Trophoblast cell (in vitro differentiated cells and primary cell): ENCODE measurements at regions not wholly inside any gene's neighbourhood (a gene's known extent, or its start where the extent isn't known, plus 50 kb on each side); places are given as distances from the start of the nearest gene placed in this dataset.
A peak's percentile ranks its signal among the peaks of the same experiment; 100 is the strongest.

Source experiments
- DNase-seq, 2 donors: peaks; one replicate each; pipeline ENCODE4 v3.0.0-alpha.2; 2016
- H2AFZ ChIP-seq: 2 replicates; pipeline ENCODE4 v1.6.1; 2013; ENCODE audit warnings: low read length, moderate library complexity, mild to moderate bottlenecking; ENCODE audit not compliant: insufficient read depth, poor library complexity
- H2AK5ac ChIP-seq: 2 replicates; pipeline ENCODE4 v1.6.1; 2013; ENCODE audit warnings: mild to moderate bottlenecking, low read length
- H2BK120ac ChIP-seq: 2 replicates; pipeline ENCODE4 v1.6.1; 2013; ENCODE audit warnings: low read length, mild to moderate bottlenecking, moderate library complexity; ENCODE audit not compliant: insufficient read depth, poor library complexity
- H2BK12ac ChIP-seq: 2 replicates; pipeline ENCODE4 v1.6.1; 2013; ENCODE audit warnings: mild to moderate bottlenecking, low read length, moderate library complexity
- H2BK5ac ChIP-seq: 2 replicates; pipeline ENCODE4 v1.6.1; 2013; ENCODE audit warnings: low read length, low read depth, moderate library complexity, mild to moderate bottlenecking; ENCODE audit not compliant: poor library complexity
- H3K14ac ChIP-seq: 2 replicates; pipeline ENCODE4 v1.6.1; 2013; ENCODE audit warnings: mild to moderate bottlenecking, low read length
- H3K18ac ChIP-seq: 2 replicates; pipeline ENCODE4 v1.6.1; 2013; ENCODE audit warnings: mild to moderate bottlenecking, low read length
- H3K23ac ChIP-seq: 2 replicates; pipeline ENCODE4 v1.6.1; 2013; ENCODE audit warnings: low read length
- H3K27ac ChIP-seq: 2 replicates; pipeline ENCODE4 v1.5.1; 2013; ENCODE audit warnings: low read depth, mild to moderate bottlenecking, inconsistent platforms, low read length, moderate library complexity
- H3K27me3 ChIP-seq: 2 replicates; pipeline ENCODE4 v1.6.1; 2013; ENCODE audit warnings: inconsistent platforms, mild to moderate bottlenecking, low read length, moderate library complexity; ENCODE audit not compliant: insufficient read depth
- H3K36me3 ChIP-seq, 2 experiments: 1 replicate in 1 of 2; 2 replicates in 1 of 2; pipeline ENCODE4 v1.6.1; 2013; ENCODE audit warnings: low read length in 2 of 2, mild to moderate bottlenecking in 2 of 2, moderate library complexity in 1 of 2; ENCODE audit not compliant: insufficient read depth in 2 of 2, control insufficient read depth in 1 of 2
- H3K4ac ChIP-seq: 2 replicates; pipeline ENCODE4 v1.6.1; 2013; ENCODE audit warnings: low read depth, mild to moderate bottlenecking, low read length, moderate library complexity
- H3K4me1 ChIP-seq, 2 experiments: 1 replicate in 1 of 2; 2 replicates in 1 of 2; pipeline ENCODE4 v1.6.1; 2013; ENCODE audit warnings: low read length in 2 of 2, mild to moderate bottlenecking in 2 of 2, moderate library complexity in 1 of 2; ENCODE audit not compliant: insufficient read depth in 2 of 2, control insufficient read depth in 1 of 2
- H3K4me2 ChIP-seq: 2 replicates; pipeline ENCODE4 v1.6.1; 2013; ENCODE audit warnings: inconsistent platforms, mild to moderate bottlenecking, low read length, moderate library complexity
- H3K4me3 ChIP-seq: 2 replicates; pipeline ENCODE4 v1.5.1; 2013; ENCODE audit warnings: mild to moderate bottlenecking, low read depth, low read length, inconsistent platforms
- H3K79me1 ChIP-seq: one replicate; pipeline ENCODE4 v1.6.1; 2013; ENCODE audit warnings: low read length
- H3K79me2 ChIP-seq: 2 replicates; pipeline ENCODE4 v1.6.1; 2013; ENCODE audit warnings: low read length, mild to moderate bottlenecking; ENCODE audit not compliant: control insufficient read depth, insufficient read depth, poor library complexity
- H3K9ac ChIP-seq: 2 replicates; pipeline ENCODE4 v1.6.1; 2013; ENCODE audit warnings: mild to moderate bottlenecking, low read length
- H3K9me3 ChIP-seq: 2 replicates; pipeline ENCODE4 v1.6.1; 2013; ENCODE audit warnings: low read depth, mild to moderate bottlenecking, control low read depth, inconsistent platforms, low read length; ENCODE audit not compliant: insufficient read depth
- H4K12ac ChIP-seq: 2 replicates; pipeline ENCODE4 v1.6.1; 2013; ENCODE audit warnings: low read depth, mild to moderate bottlenecking, low read length, moderate library complexity
- H4K8ac ChIP-seq: 2 replicates; pipeline ENCODE4 v1.6.1; 2013; ENCODE audit warnings: low read depth, mild to moderate bottlenecking, low read length, moderate library complexity
- H4K91ac ChIP-seq: one replicate; pipeline ENCODE4 v1.6.1; 2013; ENCODE audit warnings: low read depth, mild to moderate bottlenecking, low read length, moderate library complexity
- WGBS: extraction: QIAGEN DNeasy Blood & Tissue Kit; methylation state at CpG from one replicate; pipeline ENCODE4 v1.1.7; 2013; ENCODE audit warnings: missing lambda C conversion rate; ENCODE audit not compliant: insufficient read length, insufficient coverage; ENCODE audit errors: extremely low coverage; 5-methylcytosine and 5-hydroxymethylcytosine counted together

- no peak for DNase-seq
- no peak overlapping the region for H3K9ac ChIP-seq
- no peaks in the 10 kb centered on the region for H3K79me1 ChIP-seq
- H4K12ac ChIP-seq: no peak overlapping the region
- no peak overlapping the region for H2AK5ac ChIP-seq
- peaks cover 2% of the 10 kb centered on the region for H3K9me3 ChIP-seq
- H2BK120ac ChIP-seq: no peak overlapping the region
- H3K4ac ChIP-seq: no peak overlapping the region
- no peak overlapping the region for H3K4me3 ChIP-seq
- no peaks in the 10 kb centered on the region for H3K36me3 ChIP-seq
- no peak overlapping the region for H4K91ac ChIP-seq
- no peak overlapping the region for H3K27ac ChIP-seq
- no peaks in the 10 kb centered on the region for H3K79me2 ChIP-seq
- H3K4me2 ChIP-seq: no peak overlapping the region
- no peak overlapping the region for H2BK12ac ChIP-seq
- no CpG with 5 or more reads among the region's 8 CpGs for WGBS
- H3K4me1 ChIP-seq: no peaks in the 10 kb centered on the region
- no peak overlapping the region for H2AFZ ChIP-seq
- H4K8ac ChIP-seq: no peak overlapping the region
- no peak overlapping the region for H3K14ac ChIP-seq
- H2BK5ac ChIP-seq: no peak overlapping the region
- peaks cover 2% of the 10 kb centered on the region for H3K27me3 ChIP-seq
- H3K18ac ChIP-seq: no peak overlapping the region
- no peak overlapping the region for H3K23ac ChIP-seq
Measured at GRCh38 chr3:43921056-43921648, 230.4 kb downstream of the ABHD5 start.

GRCh38 chr3:43922374-43922773, 231.6 kb downstream of the ABHD5 start:
- no peak overlapping the region for H4K91ac ChIP-seq
- no peaks in the 10 kb centered on the region for H3K4me1 ChIP-seq
- no peaks in the 10 kb centered on the region for H3K36me3 ChIP-seq
- H2BK12ac ChIP-seq: no peak overlapping the region
- H3K18ac ChIP-seq: no peak overlapping the region
- H2AK5ac ChIP-seq: no peak overlapping the region
- H2BK5ac ChIP-seq: no peak overlapping the region
- H3K27me3 ChIP-seq: peaks cover 2% of the 10 kb centered on the region
- no peak overlapping the region for H3K23ac ChIP-seq
- H2AFZ ChIP-seq: no peak overlapping the region
- H4K8ac ChIP-seq: no peak overlapping the region
- WGBS: no CpG with 5 or more reads among the region's 3 CpGs
- no peak overlapping the region for H3K27ac ChIP-seq
- H3K79me1 ChIP-seq: no peaks in the 10 kb centered on the region
- H4K12ac ChIP-seq: no peak overlapping the region
- H3K9ac ChIP-seq: no peak overlapping the region
- H3K14ac ChIP-seq: no peak overlapping the region
- no peaks in the 10 kb centered on the region for H3K79me2 ChIP-seq
- peaks cover 1% of the 10 kb centered on the region for H3K9me3 ChIP-seq
- H3K4ac ChIP-seq: no peak overlapping the region
- H3K4me2 ChIP-seq: no peak overlapping the region
- H2BK120ac ChIP-seq: no peak overlapping the region
- DNase-seq: no peak
- H3K4me3 ChIP-seq: no peak overlapping the region

- peaks cover 2% of the 10 kb centered on the region for H3K27me3 ChIP-seq
Measured at GRCh38 chr3:43923104-43923882, 232.6 kb downstream of the ABHD5 start.

GRCh38 chr3:43926055-43926454, 235.3 kb downstream of the ABHD5 start:
- WGBS: no CpG with 5 or more reads among the region's 5 CpGs
- Histone ChIP-seq H3K79me1 (no peaks in the 10 kb centered on the region), H4K12ac (no peak overlapping the region), H2AFZ (no peak overlapping the region), H3K4me3 (no peak overlapping the region), H3K9ac (no peak overlapping the region), H3K23ac (no peak overlapping the region), H4K8ac (no peak overlapping the region), H3K9me3 (no peaks in the 10 kb centered on the region), H3K4me2 (no peak overlapping the region), H2BK12ac (no peak overlapping the region), H2BK5ac (no peak overlapping the region), H3K27me3 (peaks cover 2% of the 10 kb centered on the region), H3K14ac (no peak overlapping the region), H3K27ac (no peak overlapping the region), H2BK120ac (no peak overlapping the region), H3K36me3 (no peaks in the 10 kb centered on the region), H3K79me2 (no peaks in the 10 kb centered on the region), H3K4me1 (no peaks in the 10 kb centered on the region), H3K18ac (no peak overlapping the region), H3K4ac (no peak overlapping the region), H4K91ac (no peak overlapping the region), H2AK5ac (no peak overlapping the region)
- DNase-seq: no peak

More at GRCh38 chr3:43923104-43923882, 232.6 kb downstream of the ABHD5 start:
- H3K23ac ChIP-seq: no peak overlapping the region
- H3K9me3 ChIP-seq: no peaks in the 10 kb centered on the region
- H4K8ac ChIP-seq: no peak overlapping the region
- H2BK5ac ChIP-seq: no peak overlapping the region
- H2BK12ac ChIP-seq: no peak overlapping the region
- H3K79me1 ChIP-seq: no peaks in the 10 kb centered on the region
- WGBS: no CpG with 5 or more reads among the region's 13 CpGs
- no peaks in the 10 kb centered on the region for H3K79me2 ChIP-seq
- no peak overlapping the region for H3K4ac ChIP-seq
- no peak overlapping the region for H3K27ac ChIP-seq
- no peak overlapping the region for H4K91ac ChIP-seq
- no peak overlapping the region for H3K4me2 ChIP-seq
- H2AK5ac ChIP-seq: no peak overlapping the region
- no peak overlapping the region for H2BK120ac ChIP-seq
- peak overlapping the region; percentile 22 for H3K4me3 ChIP-seq
- no peak for DNase-seq
- no peak overlapping the region for H4K12ac ChIP-seq
- H3K36me3 ChIP-seq: no peaks in the 10 kb centered on the region
- no peak overlapping the region for H3K18ac ChIP-seq
- H3K4me1 ChIP-seq: no peaks in the 10 kb centered on the region
- no peak overlapping the region for H3K9ac ChIP-seq
- no peak overlapping the region for H2AFZ ChIP-seq
- no peak overlapping the region for H3K14ac ChIP-seq
